ENCODE measurements at regions not wholly inside any gene's neighbourhood (a gene's known extent, or its start where the extent isn't known, plus 50 kb on each side); places are given as distances from the start of the nearest gene placed in this dataset.

- TF ChIP-seq CTCF (conservative IDR thresholded peaks at IDR 0.05; ENCODE audit: low read depth, low read length), result no peak
- no peak for TF ChIP-seq EZH2phosphoT487 (IDR thresholded peaks at IDR 0.05; ENCODE audit: borderline replicate concordance, low read length)
These were observed 728.3 kb downstream of the EPHA7 start for GRCh38 chr6:92690997-92691599.

All from PC-3 (cell line).